GM12875 (cell line): ENCODE measurements at regions not wholly inside any gene's neighbourhood (a gene's known extent, or its start where the extent isn't known, plus 50 kb on each side); places are given as distances from the start of the nearest gene placed in this dataset.
"Not testable (repeated sequence)": the region's sequence is repeated elsewhere in the genome, so short reads cannot be mapped to it uniquely, and the experiment has no call there.

Experiments
- H3K4me3 ChIP-seq: one replicate; pipeline ENCODE4 v1.5.1; 2011; ENCODE audit warnings: low read depth, low read length, control low read depth
- TF ChIP-seq, protein P1 (sequence below): IDR thresholded peaks from 2 replicates; pipeline ENCODE4 v1.5.1; 2011; ENCODE audit warnings: low read depth, mild to moderate bottlenecking, control low read depth, inconsistent platforms, low read length, moderate library complexity, borderline replicate concordance; ENCODE audit not compliant: insufficient read depth

DNA sequence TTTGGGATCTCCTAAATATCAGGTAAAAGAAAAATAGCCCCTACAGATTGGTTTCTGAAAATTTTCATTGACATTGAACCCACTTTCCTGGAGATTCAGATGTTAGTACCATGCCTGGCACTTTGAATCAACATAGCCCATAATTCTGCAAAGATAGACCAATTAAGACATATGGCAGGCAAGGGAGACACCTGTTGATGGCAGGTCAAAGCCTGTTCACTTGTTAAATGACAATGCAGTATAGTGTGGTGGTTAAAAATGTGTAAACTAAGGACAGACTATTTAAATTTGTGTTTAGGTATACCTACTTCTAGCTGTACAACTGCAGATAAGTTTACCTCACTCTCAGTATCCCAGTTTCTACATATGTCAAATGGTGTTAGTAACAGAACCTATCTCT, 178.1 kb upstream of the MMADHC start:
- TF ChIP-seq, protein P1, sequence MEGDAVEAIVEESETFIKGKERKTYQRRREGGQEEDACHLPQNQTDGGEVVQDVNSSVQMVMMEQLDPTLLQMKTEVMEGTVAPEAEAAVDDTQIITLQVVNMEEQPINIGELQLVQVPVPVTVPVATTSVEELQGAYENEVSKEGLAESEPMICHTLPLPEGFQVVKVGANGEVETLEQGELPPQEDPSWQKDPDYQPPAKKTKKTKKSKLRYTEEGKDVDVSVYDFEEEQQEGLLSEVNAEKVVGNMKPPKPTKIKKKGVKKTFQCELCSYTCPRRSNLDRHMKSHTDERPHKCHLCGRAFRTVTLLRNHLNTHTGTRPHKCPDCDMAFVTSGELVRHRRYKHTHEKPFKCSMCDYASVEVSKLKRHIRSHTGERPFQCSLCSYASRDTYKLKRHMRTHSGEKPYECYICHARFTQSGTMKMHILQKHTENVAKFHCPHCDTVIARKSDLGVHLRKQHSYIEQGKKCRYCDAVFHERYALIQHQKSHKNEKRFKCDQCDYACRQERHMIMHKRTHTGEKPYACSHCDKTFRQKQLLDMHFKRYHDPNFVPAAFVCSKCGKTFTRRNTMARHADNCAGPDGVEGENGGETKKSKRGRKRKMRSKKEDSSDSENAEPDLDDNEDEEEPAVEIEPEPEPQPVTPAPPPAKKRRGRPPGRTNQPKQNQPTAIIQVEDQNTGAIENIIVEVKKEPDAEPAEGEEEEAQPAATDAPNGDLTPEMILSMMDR: no peak

DNA sequence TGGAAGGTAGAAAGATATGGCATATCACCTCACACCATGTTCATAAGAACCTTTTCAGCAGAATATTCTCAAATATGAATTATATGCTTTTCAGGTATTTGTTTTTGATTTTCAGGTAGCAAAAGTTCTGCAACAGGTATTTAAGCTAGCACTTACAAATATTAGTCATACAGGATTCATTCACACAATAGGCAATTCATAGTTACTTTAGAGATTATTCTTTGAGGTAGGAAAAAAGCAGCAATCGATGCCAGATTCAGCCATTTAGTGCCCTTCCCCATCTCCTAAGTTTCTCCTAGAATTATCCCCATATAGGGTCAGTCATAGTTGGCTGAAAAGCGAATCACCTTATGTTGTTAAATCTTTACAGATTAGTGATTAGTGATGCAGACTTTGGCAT, 177.4 kb upstream of the MMADHC start:
- TF ChIP-seq, protein P1: no peak

More for the DNA sequence above, 178.1 kb upstream of the MMADHC start:
- no peak overlapping the region for H3K4me3 ChIP-seq

DNA sequence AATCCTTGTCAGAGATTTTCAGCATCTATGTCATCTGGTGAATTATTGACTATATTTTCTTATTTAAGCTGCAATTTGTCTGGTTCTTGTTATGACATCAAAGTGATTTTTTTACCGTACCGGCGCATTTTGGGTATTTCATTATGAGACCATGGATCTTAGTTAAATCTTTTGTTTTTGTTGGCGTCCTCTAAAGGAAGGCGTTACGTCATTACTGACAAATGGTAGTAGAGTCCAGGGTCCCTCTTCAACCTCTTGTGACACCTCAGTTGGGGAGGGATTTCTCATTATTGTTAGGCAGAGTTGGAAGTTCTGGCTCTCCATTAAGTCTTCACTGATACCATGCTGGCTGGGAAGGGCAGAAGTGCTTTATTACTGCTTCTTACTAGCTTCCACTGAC, 175.8 kb upstream of the MMADHC start:
- TF ChIP-seq, protein P1: no peak
- H3K4me3 ChIP-seq: no peak overlapping the region

More for the DNA sequence above, 177.4 kb upstream of the MMADHC start:
- H3K4me3 ChIP-seq: no peak overlapping the region

DNA sequence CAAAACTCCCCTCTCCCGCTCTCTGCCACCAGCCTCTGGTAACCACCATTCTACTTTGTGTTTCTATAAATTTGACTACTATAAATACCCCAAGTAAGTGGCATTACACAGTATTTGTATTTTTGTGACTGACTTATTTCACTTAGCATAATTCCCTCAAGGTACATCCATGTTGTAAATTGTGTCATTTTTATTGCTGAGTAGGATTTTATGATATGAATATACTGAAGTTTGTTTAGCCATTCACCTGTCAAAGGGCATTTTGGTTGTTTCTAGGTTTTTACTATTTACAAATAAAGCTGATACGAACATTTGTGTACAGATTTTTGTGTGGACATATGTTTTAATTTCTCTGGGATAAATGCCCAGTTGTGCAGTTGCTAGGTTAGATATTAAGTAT, 174.0 kb upstream of the MMADHC start:
- TF ChIP-seq, protein P1: no peak
- no peak overlapping the region for H3K4me3 ChIP-seq

- not testable (repeated sequence) for H3K4me3 ChIP-seq
These were observed 171.8 kb upstream of the MMADHC start for GRCh38 chr2:149759382-149759781.

DNA sequence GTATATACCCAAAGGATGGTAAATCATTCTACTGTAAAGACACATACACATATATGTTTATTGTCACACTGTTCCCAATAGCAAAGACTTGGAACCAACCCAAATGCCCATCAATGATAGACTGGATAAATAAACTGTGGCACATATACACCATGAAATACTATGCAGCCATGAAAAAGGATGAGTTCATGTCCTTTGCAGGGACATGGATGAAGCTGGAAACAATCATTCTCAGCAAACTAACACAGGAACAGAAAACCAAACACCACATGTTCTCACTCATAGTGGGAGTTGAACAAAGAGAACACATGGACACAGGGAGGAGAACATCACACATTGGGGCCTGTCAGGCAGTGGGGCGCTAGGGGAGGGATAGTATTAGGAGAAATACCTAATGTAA, 167.1 kb upstream of the MMADHC start:
- not testable (repeated sequence) for H3K4me3 ChIP-seq

GRCh38 chr2:149747456-149747855, 159.9 kb upstream of the MMADHC start:
- TF ChIP-seq, protein P1: no peak

GRCh38 chr2:149745396-149746230, 158.0 kb upstream of the MMADHC start:
- TF ChIP-seq, protein P1: no peak

More at GRCh38 chr2:149747456-149747855, 159.9 kb upstream of the MMADHC start:
- H3K4me3 ChIP-seq: no peak overlapping the region

More at GRCh38 chr2:149745396-149746230, 158.0 kb upstream of the MMADHC start:
- no peak overlapping the region for H3K4me3 ChIP-seq
